ENCODE measurements at regions not wholly inside any gene's neighbourhood (a gene's known extent, or its start where the extent isn't known, plus 50 kb on each side); places are given as distances from the start of the nearest gene placed in this dataset.

DNA sequence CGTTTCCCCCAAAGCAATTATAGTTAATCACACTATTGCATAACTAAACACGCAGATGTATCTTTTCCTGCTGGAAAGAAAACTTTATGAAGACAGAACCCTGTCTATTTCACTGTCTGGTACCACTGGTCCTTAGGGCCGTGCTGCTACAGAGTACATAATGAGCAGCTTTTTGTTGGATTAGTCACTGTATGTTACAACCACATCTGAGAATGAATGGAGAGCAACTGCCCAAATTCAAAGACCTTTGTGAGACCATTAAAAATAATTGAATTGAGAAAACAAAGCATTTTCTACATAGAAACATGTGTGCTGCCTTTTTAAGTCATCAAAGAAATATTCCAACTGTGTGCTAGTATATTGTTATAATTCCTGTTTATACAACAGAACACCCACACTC lies 111.3 kb upstream of the SORCS1 start:
- Mint-ChIP-seq H3K27ac (no peak overlapping the region), H3K4me3 (no peak overlapping the region), H3K27me3 (no peaks in the 10 kb centered on the region), H3K4me1 (ENCODE audit: low read depth) (no peaks in the 10 kb centered on the region), H3K9me3 (peaks cover 4% of the 10 kb centered on the region), H3K36me3 (ENCODE audit: low read depth) (no peaks in the 10 kb centered on the region)

DNA sequence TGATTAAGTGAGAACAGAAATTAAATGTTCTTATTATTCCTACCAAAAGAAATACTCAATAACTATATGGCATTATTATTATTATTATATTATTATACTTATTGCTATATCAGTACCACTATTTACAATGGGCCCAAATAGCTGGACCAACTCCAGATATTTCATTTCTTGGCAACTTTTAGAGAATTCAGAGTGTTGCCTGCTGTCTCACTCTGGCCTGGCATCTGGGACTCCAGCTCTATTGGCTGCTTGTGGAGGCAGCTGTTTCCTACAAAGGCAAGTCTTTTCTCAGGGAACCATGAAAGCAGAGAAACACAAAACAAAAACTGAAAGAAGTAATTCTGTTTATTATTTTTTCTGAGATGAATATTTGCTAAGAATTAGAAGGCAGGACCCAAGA lies 105.1 kb upstream of the SORCS1 start:
- no peaks in the 10 kb centered on the region for H3K4me1 Mint-ChIP-seq (ENCODE audit: low read depth)
- no peaks in the 10 kb centered on the region for H3K27me3 Mint-ChIP-seq
- H3K9me3 Mint-ChIP-seq: peaks cover 12% of the 10 kb centered on the region
- no peak overlapping the region for H3K27ac Mint-ChIP-seq
- H3K4me3 Mint-ChIP-seq: no peak overlapping the region
- no peaks in the 10 kb centered on the region for H3K36me3 Mint-ChIP-seq (ENCODE audit: low read depth)

DNA sequence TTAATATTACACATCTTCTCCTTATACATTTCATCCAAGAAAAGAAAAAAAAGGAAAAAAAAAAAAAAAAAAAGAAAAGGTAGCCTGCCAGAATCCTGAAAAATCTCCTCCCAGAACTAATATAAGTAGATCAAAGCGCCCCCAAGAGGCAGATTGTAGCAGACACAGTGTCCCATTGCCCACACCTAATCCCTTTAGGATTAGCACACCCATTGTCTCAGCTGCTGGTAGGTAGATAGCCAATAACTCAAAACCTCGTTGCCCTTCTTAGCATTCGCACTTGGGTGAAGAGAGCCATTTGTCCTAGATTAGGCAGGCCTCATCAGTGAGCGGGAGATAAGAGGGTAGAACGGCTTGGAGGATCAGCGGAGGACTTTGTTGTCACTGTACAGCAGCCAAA lies 100.2 kb upstream of the SORCS1 start:
- H3K27me3 Mint-ChIP-seq: no peaks in the 10 kb centered on the region
- H3K27ac Mint-ChIP-seq: no peak overlapping the region
- peaks cover 12% of the 10 kb centered on the region for H3K9me3 Mint-ChIP-seq
- no peak overlapping the region for H3K4me3 Mint-ChIP-seq
- no peaks in the 10 kb centered on the region for H3K36me3 Mint-ChIP-seq (ENCODE audit: low read depth)
- no peaks in the 10 kb centered on the region for H3K4me1 Mint-ChIP-seq (ENCODE audit: low read depth)

DNA sequence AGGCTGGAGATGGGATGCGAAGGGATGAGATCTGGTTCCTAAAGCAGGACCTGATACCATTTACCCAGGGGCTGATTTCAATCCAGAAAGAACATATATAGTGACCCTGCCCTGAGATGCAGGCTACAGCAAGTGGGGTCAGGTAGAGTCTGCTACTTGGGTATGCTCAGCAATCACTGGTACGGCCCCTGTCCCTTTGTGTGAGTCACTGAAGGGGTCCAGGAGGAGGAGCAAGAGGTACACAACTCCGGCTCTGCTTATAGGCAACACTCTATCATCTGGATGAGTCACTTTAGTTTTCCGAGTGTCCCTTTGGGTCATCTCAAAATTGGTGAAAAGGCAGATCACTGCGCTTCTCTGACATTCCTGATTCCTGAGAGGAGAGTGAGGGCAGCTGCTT lies 79.6 kb upstream of the SORCS1 start:
- no peak overlapping the region for H3K4me3 Mint-ChIP-seq
- no peak overlapping the region for H3K27ac Mint-ChIP-seq
- H3K9me3 Mint-ChIP-seq: no peaks in the 10 kb centered on the region
- H3K27me3 Mint-ChIP-seq: no peaks in the 10 kb centered on the region
- H3K36me3 Mint-ChIP-seq (ENCODE audit: low read depth): no peaks in the 10 kb centered on the region
- H3K4me1 Mint-ChIP-seq (ENCODE audit: low read depth): no peaks in the 10 kb centered on the region

DNA sequence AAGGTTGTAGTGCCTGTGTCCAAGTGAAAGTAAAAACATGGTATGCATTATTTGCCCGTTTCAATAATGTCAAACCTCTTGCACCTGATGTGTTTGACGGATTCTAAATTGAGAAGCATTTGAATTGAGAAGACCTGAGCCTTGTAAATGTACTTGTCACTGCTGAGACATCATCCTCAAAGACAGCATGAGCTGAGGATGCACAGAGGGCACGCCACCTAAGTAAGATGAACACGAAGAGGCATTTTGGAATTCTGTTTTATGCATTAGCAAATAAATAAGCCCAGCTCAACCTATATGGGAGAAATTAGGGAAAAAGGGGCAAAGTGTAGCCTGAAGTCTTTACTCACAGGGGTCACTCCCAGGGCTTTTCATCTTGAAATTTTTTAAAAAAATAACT lies 73.8 kb upstream of the SORCS1 start:
- Mint-ChIP-seq H3K4me3 (no peak overlapping the region), H3K27ac (no peak overlapping the region), H3K36me3 (ENCODE audit: low read depth) (no peaks in the 10 kb centered on the region), H3K4me1 (ENCODE audit: low read depth) (no peaks in the 10 kb centered on the region), H3K9me3 (peaks cover 10% of the 10 kb centered on the region), H3K27me3 (no peaks in the 10 kb centered on the region)

DNA sequence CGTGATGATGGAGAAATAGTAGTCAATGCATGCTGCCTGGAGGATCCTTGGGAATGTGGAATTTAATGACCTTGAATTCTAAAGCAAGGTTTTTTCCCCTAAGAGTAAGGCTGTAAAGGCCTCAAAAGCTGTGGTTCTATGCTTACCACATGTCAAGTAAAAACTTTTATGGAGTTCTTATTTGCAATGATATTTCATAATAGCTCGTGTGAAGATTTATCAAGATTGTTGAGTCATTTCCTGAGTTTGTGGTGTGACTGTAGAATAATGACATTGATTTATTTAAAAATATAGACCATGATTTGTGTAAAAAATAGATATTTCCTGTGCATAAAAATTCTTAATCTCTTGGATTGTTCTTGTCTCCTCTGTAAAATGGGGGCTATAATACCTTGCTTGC lies 67.5 kb upstream of the SORCS1 start:
- Mint-ChIP-seq H3K4me3 (no peak overlapping the region), H3K9me3 (peaks cover 15% of the 10 kb centered on the region), H3K36me3 (ENCODE audit: low read depth) (no peaks in the 10 kb centered on the region), H3K4me1 (ENCODE audit: low read depth) (no peaks in the 10 kb centered on the region), H3K27ac (no peak overlapping the region), H3K27me3 (no peaks in the 10 kb centered on the region)

DNA sequence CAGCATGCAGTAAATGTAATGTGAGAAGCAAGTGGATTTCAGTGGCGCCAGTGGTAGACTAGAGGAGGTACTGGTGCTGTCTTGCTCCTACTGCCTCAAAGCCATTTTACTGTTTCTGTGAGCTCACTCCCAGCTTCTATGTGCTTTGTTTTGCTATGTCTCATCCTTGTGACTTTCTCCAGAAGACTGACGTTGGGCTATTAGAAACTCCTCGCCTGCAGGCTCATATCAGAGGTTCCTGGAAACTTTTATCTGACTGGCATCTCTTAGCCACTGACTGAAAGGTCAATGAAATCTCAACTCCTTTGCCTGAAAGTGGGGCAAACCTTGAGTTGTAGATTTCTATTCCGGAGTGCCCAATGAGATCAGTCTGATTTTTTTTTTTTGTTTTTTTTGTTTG lies 66.4 kb upstream of the SORCS1 start:
- Mint-ChIP-seq H3K9me3 (peaks cover 12% of the 10 kb centered on the region), H3K4me1 (ENCODE audit: low read depth) (no peaks in the 10 kb centered on the region), H3K36me3 (ENCODE audit: low read depth) (no peaks in the 10 kb centered on the region), H3K27me3 (no peaks in the 10 kb centered on the region), H3K4me3 (no peak overlapping the region), H3K27ac (no peak overlapping the region)

DNA sequence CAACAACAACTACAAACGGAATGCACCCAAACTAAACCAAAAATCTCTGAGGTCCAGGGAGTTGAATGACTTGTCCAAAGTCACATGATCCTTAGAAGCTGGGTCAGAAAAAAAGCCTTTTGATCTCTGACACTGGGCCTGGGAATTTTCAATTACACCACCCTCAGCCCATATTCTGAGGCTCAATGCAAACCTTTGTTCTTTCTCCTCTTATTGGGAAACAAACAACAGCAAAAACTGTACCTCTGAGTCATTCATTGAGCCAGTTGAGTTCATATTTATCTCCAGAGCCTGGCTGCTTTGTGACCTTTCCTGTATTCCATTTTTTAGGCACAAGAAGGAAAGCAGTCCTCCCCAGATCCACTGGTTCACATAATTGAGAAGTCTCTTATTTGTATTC lies 51.2 kb upstream of the SORCS1 start:
- Mint-ChIP-seq H3K36me3 (ENCODE audit: low read depth) (no peaks in the 10 kb centered on the region), H3K4me3 (no peak overlapping the region), H3K27me3 (no peaks in the 10 kb centered on the region), H3K27ac (no peak overlapping the region), H3K9me3 (peaks cover 6% of the 10 kb centered on the region), H3K4me1 (ENCODE audit: low read depth) (no peaks in the 10 kb centered on the region)
